Natural killer cell (primary cell): ENCODE measurements at regions not wholly inside any gene's neighbourhood (a gene's known extent, or its start where the extent isn't known, plus 50 kb on each side); places are given as distances from the start of the nearest gene placed in this dataset.

Experiments used
- ATAC-seq, 3 donors: fragments of 150-1000 bp in 2 of 3; fragments of 200-7000 bp in 1 of 3; cut with Tn5 transposase; 1 replicate in 1 of 3; 2 replicates in 2 of 3; pipeline ENCODE4 v1.10.0; 2021; ENCODE audit warnings: mild to moderate bottlenecking in 2 of 3, moderate library complexity in 2 of 3
- DNase-seq, 2 donors: peaks; one replicate each; pipeline versions ENCODE4 v3.0.0 to v3.0.0-alpha.2; 2013 to 2021; ENCODE audit warnings: mixed read lengths in 1 of 2
- H3K27ac ChIP-seq: one replicate; pipeline ENCODE4 v1.5.1; 2013; ENCODE audit warnings: mild to moderate bottlenecking, low read length
- H3K27me3 ChIP-seq: one replicate; pipeline ENCODE4 v1.6.1; 2013; ENCODE audit warnings: low read length; ENCODE audit not compliant: control insufficient read depth, insufficient read depth
- H3K36me3 ChIP-seq: one replicate; pipeline ENCODE4 v1.6.1; 2013; ENCODE audit warnings: low read length; ENCODE audit not compliant: control insufficient read depth, insufficient read depth
- H3K4me1 ChIP-seq: one replicate; pipeline ENCODE4 v1.6.1; 2013; ENCODE audit warnings: low read length; ENCODE audit not compliant: control insufficient read depth, insufficient read depth
- H3K4me3 ChIP-seq: one replicate; pipeline ENCODE4 v1.5.1; 2013; ENCODE audit warnings: low read length
- H3K9me3 ChIP-seq: one replicate; pipeline ENCODE4 v1.6.1; 2013; ENCODE audit warnings: low read length; ENCODE audit not compliant: control insufficient read depth, insufficient read depth
- H3K27ac Mint-ChIP-seq, 2 donors: one replicate each; pipeline ENCODE4 v1.8.0; 2022; ENCODE audit warnings: mild to moderate bottlenecking in 2 of 2, mixed read lengths in 2 of 2, moderate library complexity in 1 of 2
- H3K27me3 Mint-ChIP-seq, 2 donors: one replicate each; pipeline ENCODE4 v1.8.0; 2022; ENCODE audit warnings: low read depth in 2 of 2, mixed read lengths in 2 of 2
- H3K36me3 Mint-ChIP-seq: one replicate; pipeline ENCODE4 v1.8.0; 2022; ENCODE audit warnings: mixed read lengths
- H3K4me1 Mint-ChIP-seq, 2 donors: one replicate each; pipeline ENCODE4 v1.8.0; 2022; ENCODE audit warnings: mixed read lengths in 2 of 2
- H3K4me3 Mint-ChIP-seq: one replicate; pipeline ENCODE4 v1.8.0; 2022; ENCODE audit warnings: mild to moderate bottlenecking, moderate library complexity, mixed read lengths
- H3K9me3 Mint-ChIP-seq, 2 donors: one replicate each; pipeline ENCODE4 v1.8.0; 2022; ENCODE audit warnings: mixed read lengths in 2 of 2
- CTCF ChIP-seq: fragments of 200-600 bp; IDR thresholded peaks from one replicate; pipeline ENCODE4 v1.8.0; 2022; ENCODE audit warnings: antibody characterized with exemption
- WGBS: methylation state at CpG from one replicate; pipeline ENCODE4 v1.1.7; 2013; ENCODE audit warnings: missing lambda C conversion rate; ENCODE audit not compliant: insufficient coverage; 5-methylcytosine and 5-hydroxymethylcytosine counted together
- intact Hi-C: fragments of 100-400 bp; cut with micrococcal nuclease; formaldehyde crosslinking; loops from one replicate; pipeline ENCODE4 v1.14.2; 2022

GRCh38 chr5:19169426-19169825 is 818.6 kb downstream of the CDH18 start:
- Mint-ChIP-seq H3K27ac (no peak overlapping the region), H3K4me1 (no peaks in the 10 kb centered on the region), H3K36me3 (no peaks in the 10 kb centered on the region), H3K27me3 (no peaks in the 10 kb centered on the region), H3K9me3 (peaks cover 4 to 11% of the 10 kb centered on the region in 2 donors), H3K4me3 (no peak overlapping the region)
- H3K9me3 ChIP-seq: peaks cover 5% of the 10 kb centered on the region
- ATAC-seq: no peak
- DNase-seq: no peak
- no peaks in the 10 kb centered on the region for H3K36me3 ChIP-seq
- intact Hi-C loops: no loop called here
- H3K27ac ChIP-seq: no peak overlapping the region
- H3K4me1 ChIP-seq: no peaks in the 10 kb centered on the region
- H3K4me3 ChIP-seq: no peak overlapping the region
- no peak for TF ChIP-seq CTCF
- no peaks in the 10 kb centered on the region for H3K27me3 ChIP-seq

GRCh38 chr5:19172926-19173470 is 815.0 kb downstream of the CDH18 start:
- ATAC-seq: no peak
- Mint-ChIP-seq H3K27me3 (no peaks in the 10 kb centered on the region), H3K9me3 (peaks cover 6 to 11% of the 10 kb centered on the region in 2 donors), H3K27ac (no peak overlapping the region), H3K4me1 (no peaks in the 10 kb centered on the region), H3K4me3 (no peak overlapping the region), H3K36me3 (no peaks in the 10 kb centered on the region)
- intact Hi-C loops: no loop called here
- no peaks in the 10 kb centered on the region for H3K36me3 ChIP-seq
- WGBS: 86% methylated on average over 6 of the region's 6 CpGs
- no peak overlapping the region for H3K4me3 ChIP-seq
- H3K4me1 ChIP-seq: no peaks in the 10 kb centered on the region
- no peaks in the 10 kb centered on the region for H3K27me3 ChIP-seq
- peaks cover 5% of the 10 kb centered on the region for H3K9me3 ChIP-seq
- DNase-seq: no peak
- TF ChIP-seq CTCF: no peak
- no peak overlapping the region for H3K27ac ChIP-seq

GRCh38 chr5:19175776-19176570 is 812.0 kb downstream of the CDH18 start:
- Histone ChIP-seq H3K36me3 (no peaks in the 10 kb centered on the region), H3K4me1 (no peaks in the 10 kb centered on the region), H3K27ac (no peak overlapping the region), H3K9me3 (peaks cover 5% of the 10 kb centered on the region), H3K27me3 (no peaks in the 10 kb centered on the region), H3K4me3 (no peak overlapping the region)
- TF ChIP-seq CTCF: no peak
- no peaks in the 10 kb centered on the region for H3K27me3 Mint-ChIP-seq
- no CpG with 5 or more reads among the region's 3 CpGs for WGBS
- DNase-seq (no peak), ATAC-seq (no peak)
- no peaks in the 10 kb centered on the region for H3K36me3 Mint-ChIP-seq
- H3K9me3 Mint-ChIP-seq: peaks cover 6 to 13% of the 10 kb centered on the region in 2 donors
- H3K4me1 Mint-ChIP-seq: no peaks in the 10 kb centered on the region
- H3K4me3 Mint-ChIP-seq: no peak overlapping the region
- H3K27ac Mint-ChIP-seq: no peak overlapping the region
- intact Hi-C loops: no loop called here

GRCh38 chr5:19179571-19179970 is 808.4 kb downstream of the CDH18 start:
- Histone ChIP-seq H3K36me3 (no peaks in the 10 kb centered on the region), H3K9me3 (peaks cover 4% of the 10 kb centered on the region), H3K4me3 (no peak overlapping the region), H3K27me3 (no peaks in the 10 kb centered on the region), H3K27ac (no peak overlapping the region), H3K4me1 (no peaks in the 10 kb centered on the region)
- intact Hi-C loops: no loop called here
- 58% methylated on average over 1 of the region's 1 CpG for WGBS
- Mint-ChIP-seq H3K4me1 (no peaks in the 10 kb centered on the region), H3K36me3 (no peaks in the 10 kb centered on the region), H3K9me3 (peaks cover 11 to 12% of the 10 kb centered on the region in 2 donors), H3K4me3 (no peak overlapping the region), H3K27me3 (no peaks in the 10 kb centered on the region), H3K27ac (no peak overlapping the region)
- TF ChIP-seq CTCF: no peak
- DNase-seq (no peak), ATAC-seq (no peak)
